ENCODE measurements at regions not wholly inside any gene's neighbourhood (a gene's known extent, or its start where the extent isn't known, plus 50 kb on each side); places are given as distances from the start of the nearest gene placed in this dataset.
"Not testable (repeated sequence)": the region's sequence is repeated elsewhere in the genome, so short reads cannot be mapped to it uniquely, and the experiment has no call there.

DNA sequence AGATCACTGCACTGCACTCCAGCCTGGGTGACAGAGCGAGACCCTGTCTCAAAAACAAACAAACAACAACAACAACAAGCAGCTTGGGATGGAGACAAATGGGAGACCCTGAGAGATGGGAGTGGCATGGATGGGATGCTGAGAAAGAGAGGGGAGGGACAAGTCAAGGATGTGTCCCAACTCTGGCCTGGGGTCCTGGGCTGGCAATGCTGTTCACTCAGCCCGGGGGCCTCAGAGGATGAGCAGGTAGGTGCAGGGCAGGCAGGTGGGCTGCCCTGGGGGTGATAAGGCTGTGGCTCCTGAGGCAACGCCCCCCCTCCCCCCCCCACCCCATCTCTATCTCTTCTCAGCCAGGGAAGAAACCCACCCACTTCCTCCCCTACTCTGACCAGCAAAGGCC, 123.0 kb downstream of the LHX2 start:
- no peak for DNase-seq (ENCODE audit: low read depth)
- TF ChIP-seq, protein P1, sequence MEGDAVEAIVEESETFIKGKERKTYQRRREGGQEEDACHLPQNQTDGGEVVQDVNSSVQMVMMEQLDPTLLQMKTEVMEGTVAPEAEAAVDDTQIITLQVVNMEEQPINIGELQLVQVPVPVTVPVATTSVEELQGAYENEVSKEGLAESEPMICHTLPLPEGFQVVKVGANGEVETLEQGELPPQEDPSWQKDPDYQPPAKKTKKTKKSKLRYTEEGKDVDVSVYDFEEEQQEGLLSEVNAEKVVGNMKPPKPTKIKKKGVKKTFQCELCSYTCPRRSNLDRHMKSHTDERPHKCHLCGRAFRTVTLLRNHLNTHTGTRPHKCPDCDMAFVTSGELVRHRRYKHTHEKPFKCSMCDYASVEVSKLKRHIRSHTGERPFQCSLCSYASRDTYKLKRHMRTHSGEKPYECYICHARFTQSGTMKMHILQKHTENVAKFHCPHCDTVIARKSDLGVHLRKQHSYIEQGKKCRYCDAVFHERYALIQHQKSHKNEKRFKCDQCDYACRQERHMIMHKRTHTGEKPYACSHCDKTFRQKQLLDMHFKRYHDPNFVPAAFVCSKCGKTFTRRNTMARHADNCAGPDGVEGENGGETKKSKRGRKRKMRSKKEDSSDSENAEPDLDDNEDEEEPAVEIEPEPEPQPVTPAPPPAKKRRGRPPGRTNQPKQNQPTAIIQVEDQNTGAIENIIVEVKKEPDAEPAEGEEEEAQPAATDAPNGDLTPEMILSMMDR (IDR thresholded peaks at IDR 0.05; ENCODE audit: insufficient read depth, low read length): no peak
- H3K4me3 ChIP-seq (ENCODE audit: low read depth, low read length): no peak overlapping the region

DNA sequence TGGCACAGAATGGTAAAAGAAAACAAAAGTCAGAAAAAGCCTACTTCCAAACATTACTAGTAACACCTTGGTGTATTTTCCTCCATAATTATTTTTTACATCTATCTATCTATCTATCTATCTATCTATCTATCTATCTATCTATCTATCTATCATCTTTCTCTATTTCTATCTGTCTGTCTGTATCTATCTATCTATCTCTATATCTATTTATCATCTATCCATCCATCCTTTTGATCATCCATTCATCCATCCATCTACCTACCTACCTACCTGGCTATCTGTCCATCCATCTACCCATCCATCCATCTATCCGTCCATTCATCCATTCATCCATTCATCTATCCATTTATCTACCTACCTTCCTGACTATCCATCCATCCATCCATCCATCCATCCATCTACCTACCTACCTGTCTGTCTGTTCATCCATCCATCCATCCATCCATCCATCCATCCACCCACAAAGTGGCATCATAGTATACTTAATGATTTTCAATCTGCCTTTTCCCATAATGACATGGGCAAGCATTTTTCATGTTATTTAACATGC, 121.9 kb upstream of the NEK6 start:
- DNase-seq (ENCODE audit: low read depth): no peak
- no peak overlapping the region for H3K4me3 ChIP-seq (ENCODE audit: low read depth, low read length)
- TF ChIP-seq, protein P1 (IDR thresholded peaks at IDR 0.05; ENCODE audit: insufficient read depth, low read length): no peak

DNA sequence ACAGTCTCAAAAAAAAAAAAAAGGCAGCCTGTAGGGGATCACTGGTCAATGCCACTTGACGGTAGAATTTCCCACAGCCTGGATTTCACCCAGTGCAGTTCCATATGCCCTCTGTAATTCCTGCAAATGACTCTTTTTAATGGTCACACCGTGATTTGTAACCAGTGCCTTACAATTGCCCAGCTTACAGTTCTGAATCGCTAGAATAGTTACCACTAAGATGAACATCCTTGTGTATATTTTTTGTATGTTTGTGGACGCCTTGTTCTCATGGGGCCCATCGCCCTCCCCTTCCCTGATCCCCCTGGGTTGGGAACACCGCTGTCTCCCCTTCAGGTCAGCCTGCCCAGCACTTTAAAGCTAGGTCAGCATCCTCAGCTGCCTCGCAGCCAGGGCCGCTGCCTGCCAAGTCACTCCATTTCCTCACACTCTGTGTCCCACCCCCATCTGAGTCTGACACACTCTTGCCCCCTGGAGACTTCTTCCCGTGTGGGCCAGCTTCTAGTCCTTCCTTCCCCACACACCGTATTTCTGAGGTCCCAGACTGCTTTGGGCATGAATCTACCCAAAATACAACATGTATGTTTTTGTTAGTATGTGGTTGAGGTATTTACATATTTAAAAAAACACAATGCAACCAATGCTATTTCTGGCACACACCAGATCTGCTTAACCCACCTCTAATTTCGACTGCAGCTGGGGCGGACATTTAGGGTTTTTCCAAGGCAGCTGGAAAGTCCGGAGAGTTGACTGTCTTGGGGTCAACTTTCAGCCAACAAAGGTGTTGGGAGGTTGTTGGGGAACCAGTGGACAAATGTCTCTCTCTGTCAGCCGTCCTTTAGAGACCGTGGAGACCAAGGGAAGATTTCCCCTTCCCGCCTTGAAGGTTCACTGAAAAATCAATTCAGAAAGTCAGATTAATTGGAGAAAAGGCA, 120.5 kb upstream of the NEK6 start:
- TF ChIP-seq, protein P1 (IDR thresholded peaks at IDR 0.05; ENCODE audit: insufficient read depth, low read length): no peak
- DNase-seq (ENCODE audit: low read depth): no peak

DNA sequence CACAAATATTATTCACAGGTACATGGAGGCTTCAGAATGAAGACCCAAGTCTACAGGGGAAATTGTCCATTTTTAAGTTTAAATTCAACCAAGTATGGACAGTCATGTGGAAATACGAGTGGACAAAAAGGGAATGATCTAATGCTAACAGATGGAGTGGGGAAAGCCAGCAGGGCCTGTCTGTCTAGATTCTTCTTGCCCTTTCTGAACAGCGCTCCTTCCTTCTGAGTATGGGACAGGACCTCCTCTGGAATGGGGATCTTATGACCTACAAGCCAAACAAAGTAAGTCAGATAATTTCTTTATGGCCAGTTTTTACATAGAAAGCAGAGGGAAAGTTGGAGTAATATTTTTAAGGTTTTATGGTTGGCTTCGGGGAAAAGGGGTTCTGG, 119.8 kb upstream of the NEK6 start:
- no peak overlapping the region for H3K4me3 ChIP-seq (ENCODE audit: low read depth, low read length)
- TF ChIP-seq, protein P1 (IDR thresholded peaks at IDR 0.05; ENCODE audit: insufficient read depth, low read length): no peak
- DNase-seq (ENCODE audit: low read depth): no peak

More for the DNA sequence above, 120.5 kb upstream of the NEK6 start:
- H3K4me3 ChIP-seq (ENCODE audit: low read depth, low read length): no peak overlapping the region

DNA sequence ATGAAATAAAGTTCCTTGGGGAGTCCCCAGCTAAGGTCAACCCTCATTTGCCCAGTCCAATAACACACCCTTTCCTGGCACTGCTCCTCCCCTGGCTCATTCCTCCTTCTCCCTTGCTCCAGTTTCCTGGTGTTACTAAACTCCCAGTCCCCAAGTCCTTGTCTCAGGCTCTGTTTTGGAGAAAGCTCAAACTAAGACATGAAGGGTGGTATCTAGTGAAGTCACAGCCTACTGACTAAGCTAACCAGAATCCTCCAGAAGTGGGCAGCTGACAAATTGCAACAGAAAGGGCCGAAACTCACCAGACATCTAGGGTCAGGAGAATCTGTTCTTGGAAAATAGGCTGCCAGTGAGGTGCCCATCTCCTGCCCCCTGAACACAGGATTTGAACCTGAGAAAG, 118.7 kb upstream of the NEK6 start:
- H3K4me3 ChIP-seq (ENCODE audit: low read depth, low read length): no peak overlapping the region
- DNase-seq (ENCODE audit: low read depth): peak; percentile 69
- TF ChIP-seq, protein P1 (IDR thresholded peaks at IDR 0.05; ENCODE audit: insufficient read depth, low read length): no peak

DNA sequence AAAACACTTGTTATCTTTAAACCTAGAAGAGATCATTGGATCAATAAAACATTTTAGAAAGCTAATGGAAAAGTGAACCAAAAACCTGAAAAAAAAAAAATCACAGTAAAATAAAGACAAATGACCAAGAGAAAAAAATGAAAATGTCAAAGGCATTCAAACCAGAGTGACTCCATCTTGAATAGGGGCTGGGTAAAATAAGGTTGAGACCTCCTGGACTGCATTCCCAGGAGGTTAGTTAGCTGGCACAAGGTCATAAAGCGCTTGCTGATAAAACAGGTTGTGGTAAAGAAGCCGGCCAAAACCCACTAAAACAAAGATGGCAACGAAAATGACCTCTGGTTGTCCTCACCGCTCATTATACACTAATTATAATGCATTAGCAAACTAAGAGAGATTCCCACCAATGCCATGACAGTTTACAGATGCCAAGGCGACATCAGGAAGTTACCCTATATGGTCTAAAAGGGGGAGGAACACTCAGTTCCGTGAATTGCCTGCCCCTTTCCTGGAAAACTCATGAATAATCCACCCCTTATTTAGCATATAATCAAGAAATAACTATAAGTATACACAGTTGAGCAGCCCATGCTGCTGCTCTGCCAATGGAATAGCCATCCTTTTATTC, 116.7 kb upstream of the NEK6 start:
- TF ChIP-seq, protein P1 (IDR thresholded peaks at IDR 0.05; ENCODE audit: insufficient read depth, low read length): no peak
- DNase-seq (ENCODE audit: low read depth): no peak

DNA sequence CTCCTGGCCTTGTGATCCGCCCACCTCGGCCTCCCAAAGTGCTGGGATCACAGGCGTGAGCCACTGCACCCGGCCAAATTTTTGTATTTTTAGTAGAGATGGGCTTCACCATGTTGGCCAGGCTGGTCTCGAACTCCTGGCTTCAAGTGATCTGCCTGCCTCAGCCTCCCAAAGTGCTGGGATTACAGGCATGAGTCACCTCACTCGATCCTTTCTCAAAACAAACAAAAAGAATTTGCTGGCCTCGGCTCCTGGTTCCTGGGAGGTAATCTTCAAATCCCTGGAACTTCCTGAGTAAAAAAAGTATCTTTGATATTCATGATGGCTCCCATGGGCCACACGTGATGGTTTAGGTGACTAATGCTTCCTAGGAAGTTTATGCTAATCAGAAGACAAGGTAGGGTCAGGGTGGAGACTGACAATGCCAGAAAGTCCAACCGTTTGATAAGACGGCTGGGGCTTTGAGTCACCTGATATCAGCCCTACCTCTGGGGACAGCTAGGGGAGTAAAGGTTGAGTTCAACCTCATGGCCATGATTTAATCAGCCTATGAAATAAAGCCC, 113.1 kb upstream of the NEK6 start:
- not testable (repeated sequence) for H3K4me3 ChIP-seq (ENCODE audit: low read depth, low read length)
- peak; percentile 84 for DNase-seq (ENCODE audit: low read depth)

More for the DNA sequence above, 116.7 kb upstream of the NEK6 start:
- no peak overlapping the region for H3K4me3 ChIP-seq (ENCODE audit: low read depth, low read length)
